B cell (primary cell): ENCODE measurements at regions not wholly inside any gene's neighbourhood (a gene's known extent, or its start where the extent isn't known, plus 50 kb on each side); places are given as distances from the start of the nearest gene placed in this dataset.

Experiments used
- ATAC-seq: fragments of 200-7000 bp; cut with Tn5 transposase; one replicate; pipeline ENCODE4 v1.10.0; 2021; ENCODE audit warnings: low read depth, mild to moderate bottlenecking, moderate number of reproducible peaks, moderate library complexity
- CTCF ChIA-PET: fragments of 350-600 bp; sonication (Branson Sonifier 250); formaldehyde crosslinking; loops from one replicate; lab custom pipeline; 2021; ENCODE audit warnings: antibody characterized with exemption, inconsistent platforms; lab: Charles Lee
- POLR2A ChIA-PET: fragments of 350-600 bp; sonication (Branson Sonifier 250); formaldehyde crosslinking; loops from one replicate; lab custom pipeline; 2021; ENCODE audit warnings: antibody characterized with exemption; lab: Charles Lee
- DNase-seq: peaks from one replicate; pipeline ENCODE4 v3.0.0; 2013
- H2AFZ ChIP-seq: 2 replicates; pipeline ENCODE4 v1.6.1; 2012; ENCODE audit warnings: mild to moderate bottlenecking, low read depth, low read length; ENCODE audit not compliant: insufficient read depth, poor library complexity, severe bottlenecking
- H3K27ac ChIP-seq, 2 donors: 1 replicate in 1 of 2; 2 replicates in 1 of 2; pipeline ENCODE4 v1.5.1; 2012 to 2013; ENCODE audit warnings: low read length in 2 of 2, mild to moderate bottlenecking in 2 of 2, moderate library complexity in 1 of 2
- H3K27me3 ChIP-seq, 4 experiments: fragments of 200-600 bp in 1 of 4; sonication (generic) in 1 of 4; replicated peaks in 1 of 4; 1 replicate in 2 of 4; 2 replicates in 2 of 4; pipeline versions ENCODE4 v1.6.1 to v1.7.0; 2013 to 2016; ENCODE audit warnings: low read length in 3 of 4, mild to moderate bottlenecking in 2 of 4, mixed read lengths in 1 of 4, moderate library complexity in 1 of 4; ENCODE audit not compliant: insufficient read depth in 4 of 4, control insufficient read depth in 3 of 4; ENCODE audit errors: control extremely low read depth in 1 of 4
- H3K36me3 ChIP-seq, 2 experiments: replicated peaks in 1 of 2; 1 replicate in 1 of 2; 2 replicates in 1 of 2; pipeline versions ENCODE4 v1.6.1 to v1.7.1; 2013; ENCODE audit warnings: low read length in 1 of 2; ENCODE audit not compliant: insufficient read depth in 2 of 2, control insufficient read depth in 1 of 2; ENCODE audit errors: control extremely low read depth in 1 of 2, extremely low read depth in 1 of 2
- H3K4me1 ChIP-seq, 2 donors: fragments of 200-600 bp in 1 of 2; sonication (generic) in 1 of 2; 1 replicate in 1 of 2; 2 replicates in 1 of 2; pipeline versions ENCODE4 v1.5.1 to v1.6.1; 2013 to 2017; ENCODE audit warnings: low read length in 2 of 2; ENCODE audit not compliant: control insufficient read depth in 2 of 2, insufficient read depth in 2 of 2
- H3K4me2 ChIP-seq: replicated peaks from 2 replicates; pipeline ENCODE3; 2012; ENCODE audit warnings: mild to moderate bottlenecking, low read depth, low read length; ENCODE audit not compliant: poor library complexity, severe bottlenecking
- H3K4me3 ChIP-seq, 5 experiments: fragments of 200-600 bp in 1 of 5; sonication (generic) in 1 of 5; 1 replicate in 3 of 5; 2 replicates in 2 of 5; pipeline versions ENCODE4 v1.5.1 to v1.7.0; 2011 to 2016; ENCODE audit warnings: low read length in 4 of 5, mild to moderate bottlenecking in 4 of 5, low read depth in 2 of 5, control low read depth in 1 of 5, moderate library complexity in 1 of 5; ENCODE audit not compliant: insufficient read depth in 1 of 5; ENCODE audit errors: control extremely low read depth in 1 of 5, extremely low read depth in 1 of 5
- H3K79me2 ChIP-seq: fragments of 200-600 bp; sonication (generic); one replicate; pipeline ENCODE4 v1.6.0; 2016; ENCODE audit warnings: low read length; ENCODE audit not compliant: control insufficient read depth, insufficient read depth
- H3K9ac ChIP-seq: fragments of 200-600 bp; sonication (generic); 2 replicates; pipeline ENCODE4 v1.6.1; 2017; ENCODE audit warnings: mild to moderate bottlenecking, low read length, moderate library complexity
- H3K9me3 ChIP-seq, 3 donors: one replicate each; pipeline versions ENCODE4 v1.6.1 to v1.7.1; 2013; ENCODE audit warnings: low read length in 2 of 3; ENCODE audit not compliant: control insufficient read depth in 2 of 3, insufficient read depth in 1 of 3; ENCODE audit errors: control extremely low read depth in 1 of 3
- H4K20me1 ChIP-seq: 2 replicates; pipeline ENCODE4 v1.6.0; 2012; ENCODE audit warnings: mild to moderate bottlenecking, low read length; ENCODE audit not compliant: insufficient read depth, control insufficient read depth, poor library complexity, severe bottlenecking
- H3K27ac Mint-ChIP-seq: one replicate; pipeline ENCODE4 v1.8.0; 2021; ENCODE audit warnings: mixed read lengths
- H3K27me3 Mint-ChIP-seq: one replicate; pipeline ENCODE4 v1.8.0; 2021; ENCODE audit warnings: mixed read lengths
- H3K4me1 Mint-ChIP-seq: one replicate; pipeline ENCODE4 v1.8.0; 2021; ENCODE audit warnings: mixed read lengths
- H3K4me3 Mint-ChIP-seq: one replicate; pipeline ENCODE4 v1.8.0; 2021; ENCODE audit warnings: mixed read lengths
- H3K9me3 Mint-ChIP-seq: one replicate; pipeline ENCODE4 v1.8.0; 2022; ENCODE audit warnings: mixed read lengths; ENCODE audit not compliant: insufficient read depth
- EZH2 ChIP-seq: IDR thresholded peaks from 2 replicates; pipeline ENCODE4 v1.6.1; 2012; ENCODE audit warnings: borderline replicate concordance, low read depth, mild to moderate bottlenecking, moderate library complexity, low read length; ENCODE audit not compliant: insufficient read depth, poor library complexity, severe bottlenecking
- WGBS: methylation state at CpG from one replicate; pipeline ENCODE4 v1.1.5; 2013; ENCODE audit warnings: missing lambda C conversion rate; ENCODE audit not compliant: insufficient coverage; 5-methylcytosine and 5-hydroxymethylcytosine counted together
- intact Hi-C: fragments of 100-400 bp; cut with micrococcal nuclease; formaldehyde crosslinking; loops from one replicate; pipeline ENCODE4 v1.10.0; 2022
- TF ChIP-seq, protein P1 (sequence below): fragments of 200-600 bp; IDR thresholded peaks from one replicate; pipeline ENCODE4 v1.8.0; 2022; ENCODE audit warnings: antibody characterized with exemption, mild to moderate bottlenecking

DNA sequence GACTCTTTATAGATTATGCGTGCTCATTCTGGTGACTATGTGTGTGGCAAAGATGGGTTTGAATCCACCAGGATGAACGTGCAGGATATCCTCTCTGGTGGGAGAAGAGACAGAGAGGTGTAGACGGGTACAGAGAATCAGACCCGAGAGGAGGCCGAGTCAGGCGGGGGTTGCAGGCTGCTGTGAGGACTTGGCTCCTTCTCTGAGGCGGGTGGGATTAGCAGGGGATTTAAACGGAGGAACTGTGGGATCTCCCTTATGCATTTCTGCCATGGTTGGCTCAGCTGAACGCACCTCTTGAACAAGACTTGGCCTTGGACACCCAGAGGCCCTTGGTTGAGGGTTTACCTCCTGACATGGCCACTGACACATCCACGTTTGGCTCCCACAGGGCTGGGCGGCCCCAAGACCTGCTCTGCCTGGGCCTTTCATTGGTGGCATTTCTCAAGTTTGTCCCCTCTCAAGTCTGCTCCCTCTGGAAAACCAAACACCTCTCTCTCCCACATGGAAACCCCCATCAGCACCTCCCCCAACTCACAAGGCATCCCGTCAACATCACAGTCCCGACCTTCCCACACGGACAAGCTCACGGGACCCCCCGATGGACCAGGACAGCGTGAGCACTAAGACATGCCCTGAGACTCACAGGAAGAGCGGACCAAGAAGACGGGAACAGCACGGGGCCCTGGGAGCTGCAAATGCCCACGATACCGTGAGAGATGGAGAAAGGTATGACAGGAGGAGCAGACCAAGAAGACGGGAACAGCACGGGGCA is 158.3 kb downstream of the RTP5 start:
- no peak overlapping the region for H3K4me3 ChIP-seq
- H4K20me1 ChIP-seq: no peaks in the 10 kb centered on the region
- no peak overlapping the region for H3K27ac Mint-ChIP-seq
- no peaks in the 10 kb centered on the region for H3K79me2 ChIP-seq
- ATAC-seq: no peak
- ChIA-PET CTCF (no interaction called here), POLR2A (no interaction called here)
- no peaks in the 10 kb centered on the region for H3K9me3 Mint-ChIP-seq
- H3K27me3 ChIP-seq: peaks cover 0 to 53% (median 4%) of the 10 kb centered on the region in 4 experiments
- no peak overlapping the region for H3K27ac ChIP-seq
- H3K4me3 Mint-ChIP-seq: no peak overlapping the region
- peaks cover 22% of the 10 kb centered on the region for H3K4me1 Mint-ChIP-seq
- no peak for DNase-seq
- H3K27me3 Mint-ChIP-seq: peaks cover 78% of the 10 kb centered on the region
- no peak overlapping the region for H3K4me2 ChIP-seq
- TF ChIP-seq, protein P1, sequence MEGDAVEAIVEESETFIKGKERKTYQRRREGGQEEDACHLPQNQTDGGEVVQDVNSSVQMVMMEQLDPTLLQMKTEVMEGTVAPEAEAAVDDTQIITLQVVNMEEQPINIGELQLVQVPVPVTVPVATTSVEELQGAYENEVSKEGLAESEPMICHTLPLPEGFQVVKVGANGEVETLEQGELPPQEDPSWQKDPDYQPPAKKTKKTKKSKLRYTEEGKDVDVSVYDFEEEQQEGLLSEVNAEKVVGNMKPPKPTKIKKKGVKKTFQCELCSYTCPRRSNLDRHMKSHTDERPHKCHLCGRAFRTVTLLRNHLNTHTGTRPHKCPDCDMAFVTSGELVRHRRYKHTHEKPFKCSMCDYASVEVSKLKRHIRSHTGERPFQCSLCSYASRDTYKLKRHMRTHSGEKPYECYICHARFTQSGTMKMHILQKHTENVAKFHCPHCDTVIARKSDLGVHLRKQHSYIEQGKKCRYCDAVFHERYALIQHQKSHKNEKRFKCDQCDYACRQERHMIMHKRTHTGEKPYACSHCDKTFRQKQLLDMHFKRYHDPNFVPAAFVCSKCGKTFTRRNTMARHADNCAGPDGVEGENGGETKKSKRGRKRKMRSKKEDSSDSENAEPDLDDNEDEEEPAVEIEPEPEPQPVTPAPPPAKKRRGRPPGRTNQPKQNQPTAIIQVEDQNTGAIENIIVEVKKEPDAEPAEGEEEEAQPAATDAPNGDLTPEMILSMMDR: no peak
- TF ChIP-seq EZH2: no peak
- peaks cover 10 to 13% of the 10 kb centered on the region in 2 donors for H3K4me1 ChIP-seq
- no peaks in the 10 kb centered on the region for H3K36me3 ChIP-seq
- intact Hi-C loops: no loop called here
- 95% methylated on average over 23 of the region's 24 CpGs for WGBS
- no peak overlapping the region for H2AFZ ChIP-seq
- peaks cover 0 to 4% (median 0%) of the 10 kb centered on the region in 3 donors for H3K9me3 ChIP-seq
- no peak overlapping the region for H3K9ac ChIP-seq
